Vagina (tissue), 2 donors: ENCODE measurements at regions not wholly inside any gene's neighbourhood (a gene's known extent, or its start where the extent isn't known, plus 50 kb on each side); places are given as distances from the start of the nearest gene placed in this dataset.

Experiments used
- POLR2AphosphoS5 ChIP-seq, 2 donors: sonication (generic); formaldehyde crosslinking; IDR thresholded peaks; one replicate each; pipeline ENCODE4 v1.9.0; 2017; ENCODE audit warnings: antibody characterized with exemption in 2 of 2, mild to moderate bottlenecking in 2 of 2, low read depth in 1 of 2; ENCODE audit not compliant: insufficient read depth in 1 of 2
- TF ChIP-seq, protein P1 (sequence below), 3 experiments: fragments of 450-650 bp in 2 of 3; fragments of 200-600 bp in 1 of 3; sonication (generic) in 1 of 3; IDR thresholded peaks; one replicate each; pipeline ENCODE4 v1.5.1; 2017 to 2019; ENCODE audit warnings: antibody characterized with exemption in 3 of 3, mild to moderate bottlenecking in 2 of 3, moderate library complexity in 2 of 3

DNA sequence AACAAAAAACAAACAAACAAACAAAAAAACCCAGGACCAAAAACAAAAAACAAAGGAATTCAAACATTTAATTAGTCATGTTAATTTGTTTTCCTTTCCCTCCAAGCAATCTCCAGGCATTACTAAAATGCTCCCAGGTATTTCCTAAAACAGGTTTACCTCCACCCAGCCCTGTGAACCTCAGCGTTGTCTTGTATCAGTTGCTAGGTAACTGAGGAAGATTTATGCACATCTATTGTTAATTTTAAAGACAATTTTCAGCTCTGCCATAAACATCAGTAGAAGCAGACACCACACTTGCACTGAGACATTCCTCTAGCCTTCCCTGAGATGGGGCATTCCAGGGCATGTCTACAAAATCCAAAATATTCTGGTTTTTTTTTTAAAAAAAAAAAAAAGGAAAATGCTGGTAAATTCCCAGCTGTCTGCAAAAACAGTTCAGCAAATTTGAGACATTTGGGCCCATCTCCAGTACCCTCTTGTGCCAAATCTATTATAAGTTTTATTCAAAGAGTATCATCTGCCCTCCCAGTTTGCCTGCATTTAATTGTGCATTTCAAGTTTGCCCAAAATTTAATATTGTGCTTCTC is 227.6 kb downstream of the ADAMTS9 start:
- TF ChIP-seq, protein P1, sequence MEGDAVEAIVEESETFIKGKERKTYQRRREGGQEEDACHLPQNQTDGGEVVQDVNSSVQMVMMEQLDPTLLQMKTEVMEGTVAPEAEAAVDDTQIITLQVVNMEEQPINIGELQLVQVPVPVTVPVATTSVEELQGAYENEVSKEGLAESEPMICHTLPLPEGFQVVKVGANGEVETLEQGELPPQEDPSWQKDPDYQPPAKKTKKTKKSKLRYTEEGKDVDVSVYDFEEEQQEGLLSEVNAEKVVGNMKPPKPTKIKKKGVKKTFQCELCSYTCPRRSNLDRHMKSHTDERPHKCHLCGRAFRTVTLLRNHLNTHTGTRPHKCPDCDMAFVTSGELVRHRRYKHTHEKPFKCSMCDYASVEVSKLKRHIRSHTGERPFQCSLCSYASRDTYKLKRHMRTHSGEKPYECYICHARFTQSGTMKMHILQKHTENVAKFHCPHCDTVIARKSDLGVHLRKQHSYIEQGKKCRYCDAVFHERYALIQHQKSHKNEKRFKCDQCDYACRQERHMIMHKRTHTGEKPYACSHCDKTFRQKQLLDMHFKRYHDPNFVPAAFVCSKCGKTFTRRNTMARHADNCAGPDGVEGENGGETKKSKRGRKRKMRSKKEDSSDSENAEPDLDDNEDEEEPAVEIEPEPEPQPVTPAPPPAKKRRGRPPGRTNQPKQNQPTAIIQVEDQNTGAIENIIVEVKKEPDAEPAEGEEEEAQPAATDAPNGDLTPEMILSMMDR (IDR thresholded peaks at IDR 0.05) = no peak
- TF ChIP-seq POLR2AphosphoS5 (IDR thresholded peaks at IDR 0.05; ENCODE audit: insufficient read depth in 1 of 2, low read depth in 1 of 2) = no peak
